ENCODE measurements at regions not wholly inside any gene's neighbourhood (a gene's known extent, or its start where the extent isn't known, plus 50 kb on each side); places are given as distances from the start of the nearest gene placed in this dataset.
"Not testable (repeated sequence)": the region's sequence is repeated elsewhere in the genome, so short reads cannot be mapped to it uniquely, and the experiment has no call there.

DNA sequence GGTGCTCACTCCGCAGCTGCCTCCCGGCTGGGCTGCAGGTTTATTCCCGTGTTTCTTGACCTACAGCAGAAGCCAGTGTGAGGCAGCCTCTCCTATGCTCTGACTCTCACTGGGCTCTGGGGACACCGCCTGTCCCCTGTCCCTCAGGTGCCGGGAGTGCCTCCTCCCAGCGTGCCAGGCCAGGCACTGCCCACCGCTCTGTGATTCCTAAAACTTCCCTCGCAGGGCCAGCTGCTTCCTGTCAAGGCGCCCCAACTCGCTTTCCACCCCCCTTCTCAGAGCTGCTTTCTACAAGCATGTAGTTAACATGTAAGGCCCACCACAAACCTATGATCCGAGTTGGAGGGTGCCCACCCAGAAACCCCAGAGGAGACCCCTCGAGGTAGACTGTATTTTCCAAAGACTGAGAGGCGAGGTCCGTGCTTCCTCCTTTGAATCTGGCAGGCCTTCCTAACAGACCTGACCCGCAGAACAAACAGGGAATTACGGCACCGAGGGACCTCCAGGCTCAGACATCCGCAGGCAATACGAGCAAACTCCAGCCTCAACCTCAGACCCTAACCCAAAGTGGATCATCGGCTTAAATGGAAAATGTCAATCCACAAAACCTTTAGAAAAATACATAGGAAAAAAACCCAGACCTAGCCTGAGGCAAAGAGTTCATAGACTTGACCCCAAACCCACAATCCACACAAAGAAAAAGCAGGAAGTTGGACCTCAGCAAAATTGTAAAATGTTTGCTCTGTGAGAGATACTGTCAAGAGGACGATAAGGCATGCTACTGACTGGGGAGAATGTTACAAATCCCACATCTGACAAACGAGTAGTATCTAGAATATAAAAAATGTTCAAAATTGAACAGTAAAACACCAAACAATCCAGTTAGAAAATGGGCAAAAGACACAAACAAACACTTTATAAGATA, 121.3 kb upstream of the IQSEC1 start:
- DNase-seq = no peak

GRCh38 chr3:13193320-13194284, 120.4 kb upstream of the IQSEC1 start:
- DNase-seq = no peak

DNA sequence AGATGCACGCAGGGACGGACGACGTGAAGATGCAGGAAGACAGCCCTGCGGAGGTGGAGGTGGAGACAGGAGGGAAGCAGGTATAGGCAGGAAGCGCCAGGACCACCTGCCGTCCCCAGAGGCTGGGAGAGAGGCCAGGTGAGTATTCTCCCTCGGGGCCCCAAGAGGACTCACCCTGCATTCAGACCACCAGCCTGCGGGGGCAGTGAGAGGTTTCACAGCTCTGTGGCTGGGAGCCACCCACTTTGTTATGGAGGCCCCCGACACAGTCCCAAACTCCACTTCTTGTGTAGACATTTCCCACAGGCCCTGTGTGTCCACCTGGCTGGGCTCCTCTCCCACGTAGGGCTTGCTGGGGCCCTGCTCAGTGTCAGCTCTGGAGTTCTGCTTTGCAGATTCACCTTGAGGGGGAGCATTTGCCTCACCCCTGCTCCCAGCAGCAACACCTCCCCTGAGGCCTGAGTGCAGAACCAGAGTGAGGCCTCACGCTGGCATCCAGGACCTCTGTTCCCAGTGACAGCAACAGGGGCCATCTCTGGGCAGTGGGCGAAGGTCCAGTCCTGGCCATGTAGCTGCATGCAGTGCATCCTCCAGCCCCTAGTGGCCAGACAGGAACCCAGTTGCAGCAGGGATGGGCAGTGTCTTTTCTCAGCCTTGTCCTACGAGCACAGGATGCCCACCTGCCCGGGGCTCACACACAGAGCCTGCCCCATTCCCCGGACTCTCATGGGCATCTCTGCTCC, 119.4 kb upstream of the IQSEC1 start:
- DNase-seq = no peak

- DNase-seq = no peak
Measured at GRCh38 chr3:13191016-13191415, 117.8 kb upstream of the IQSEC1 start.

DNA sequence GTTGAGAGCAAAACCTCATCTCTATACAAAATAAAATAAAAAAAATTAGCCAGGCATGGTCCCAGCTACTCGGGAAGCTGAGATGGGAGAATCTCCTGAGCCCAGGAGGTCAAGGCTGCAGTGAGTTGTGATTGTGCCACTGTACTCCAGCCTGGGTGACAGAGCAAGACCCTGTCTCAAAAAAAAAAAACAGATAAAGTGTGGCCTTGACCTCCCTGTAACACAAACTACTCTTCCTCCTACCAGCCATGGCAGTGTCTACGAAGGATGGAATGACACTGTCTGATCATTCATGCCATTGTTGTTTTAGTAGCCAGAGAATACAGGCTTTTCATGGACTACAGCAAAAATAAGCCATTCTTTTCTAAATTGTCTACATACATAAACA, 117.1 kb upstream of the IQSEC1 start:
- DNase-seq = no peak

GRCh38 chr3:13189639-13190377, 116.6 kb upstream of the IQSEC1 start:
- DNase-seq = no peak

- DNase-seq = no peak
Measured at GRCh38 chr3:13188975-13189374, 115.7 kb upstream of the IQSEC1 start.

DNA sequence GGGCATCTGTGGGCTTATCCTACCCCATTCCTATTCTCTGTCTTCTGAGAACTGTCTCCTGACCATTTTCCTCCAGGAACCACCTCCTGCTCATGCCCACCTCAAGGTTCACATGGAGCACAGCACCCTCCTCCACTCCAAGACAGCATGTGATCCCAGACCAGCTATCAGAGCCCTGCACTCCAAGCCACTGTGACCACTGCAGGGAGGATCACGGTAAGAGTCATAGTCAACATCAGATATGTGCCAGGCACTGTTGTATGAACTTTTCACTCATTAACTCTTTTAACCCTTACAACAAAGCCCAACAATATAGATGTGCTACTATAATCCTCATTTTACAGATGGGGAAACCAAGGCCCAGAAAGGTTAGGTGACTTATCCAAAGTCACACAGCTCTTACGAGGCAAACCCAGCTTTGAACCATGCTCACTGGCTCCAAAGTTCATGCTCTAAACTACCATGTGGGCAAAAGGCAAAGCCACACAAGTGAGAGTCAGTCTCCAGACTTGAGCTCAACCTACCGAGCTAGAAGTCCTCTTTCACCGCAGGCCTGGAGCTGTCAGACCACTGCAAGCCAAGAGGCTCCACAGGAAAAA, 115.1 kb upstream of the IQSEC1 start:
- no peak for DNase-seq

DNA sequence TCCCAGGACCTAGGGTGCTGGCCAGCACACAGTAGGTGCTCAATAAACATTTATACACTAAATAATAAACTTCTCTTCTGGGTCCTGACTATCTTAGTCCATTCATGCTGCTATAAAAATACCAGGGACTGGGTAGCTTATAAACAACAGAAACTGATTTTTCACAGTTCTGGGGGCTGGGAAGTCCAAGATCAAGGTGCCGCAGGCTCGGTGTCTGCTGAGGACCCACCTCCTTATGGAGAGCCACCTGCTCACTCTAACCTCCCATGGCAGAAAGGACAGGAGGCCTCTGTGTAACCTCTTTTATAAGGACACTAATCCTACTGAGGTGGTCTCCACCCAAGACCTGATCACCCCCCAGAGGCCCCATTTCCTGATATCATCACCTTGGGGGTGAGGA, 114.4 kb upstream of the IQSEC1 start:
- DNase-seq = no peak

- no peak for DNase-seq
Measured at GRCh38 chr3:13186435-13186815, 113.2 kb upstream of the IQSEC1 start.

GRCh38 chr3:13185737-13186434, 112.7 kb upstream of the IQSEC1 start:
- no peak for DNase-seq

GRCh38 chr3:13179582-13180210, 106.5 kb upstream of the IQSEC1 start:
- not testable (repeated sequence) for DNase-seq

DNA sequence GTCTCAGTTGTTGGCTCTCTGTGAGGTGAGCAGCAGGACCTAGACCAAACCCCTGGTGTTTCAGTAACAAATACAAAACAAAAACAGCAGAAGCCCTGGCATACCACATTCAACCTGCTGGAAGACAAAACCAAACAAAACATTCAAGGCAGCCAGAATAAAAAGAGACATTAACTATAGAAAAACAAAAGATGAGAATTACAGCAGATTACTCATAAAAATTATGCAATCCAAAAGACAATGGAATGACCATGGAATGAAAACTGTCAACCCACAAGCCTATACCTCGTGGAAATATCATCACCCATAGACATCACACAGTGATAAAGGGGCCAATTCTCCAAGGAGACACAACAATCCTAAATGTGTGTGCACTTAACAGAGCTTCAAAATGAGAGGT, 106.0 kb upstream of the IQSEC1 start:
- DNase-seq = no peak

DNA sequence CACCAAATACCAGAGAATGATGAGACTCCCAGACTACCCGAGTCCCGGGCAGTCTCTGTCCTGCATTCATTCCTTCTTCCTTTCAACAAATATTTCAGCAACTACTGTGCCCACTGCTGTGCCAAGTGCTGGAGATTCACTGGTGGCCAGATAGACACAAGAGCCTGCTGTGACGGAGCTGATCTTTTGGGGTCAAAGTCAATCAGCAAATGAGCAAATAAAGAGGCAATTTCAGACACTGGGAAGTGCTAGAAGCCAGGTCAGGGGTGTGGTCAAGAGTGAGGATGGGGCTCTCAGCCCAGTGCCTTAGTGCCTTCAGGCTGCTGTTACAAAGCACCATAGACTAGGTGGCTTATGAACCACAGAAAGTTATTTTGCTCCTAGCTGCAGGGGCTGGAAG, 104.9 kb upstream of the IQSEC1 start:
- no peak for DNase-seq

DNA sequence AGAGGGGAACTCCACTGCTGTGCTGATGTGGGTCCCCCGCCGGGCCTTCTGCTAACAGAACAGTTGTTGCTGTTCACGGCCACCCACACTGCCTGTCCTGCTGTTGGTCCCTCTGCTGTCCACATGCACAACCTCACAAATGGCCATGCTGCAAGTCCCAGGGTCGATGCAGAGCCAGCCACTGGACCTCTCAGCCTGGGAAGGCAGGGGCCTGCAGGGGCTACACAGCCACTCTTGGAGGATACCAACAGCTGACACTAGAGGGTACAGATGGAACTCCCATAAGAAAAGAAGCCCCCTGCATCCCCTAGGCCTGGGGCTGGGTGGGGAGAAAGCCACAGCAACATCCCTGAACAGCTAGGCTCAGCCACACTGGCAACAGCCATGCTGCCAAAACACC, 104.4 kb upstream of the IQSEC1 start:
- no peak for DNase-seq

GRCh38 chr3:13177236-13177635, 104.0 kb upstream of the IQSEC1 start:
- DNase-seq = no peak

DNA sequence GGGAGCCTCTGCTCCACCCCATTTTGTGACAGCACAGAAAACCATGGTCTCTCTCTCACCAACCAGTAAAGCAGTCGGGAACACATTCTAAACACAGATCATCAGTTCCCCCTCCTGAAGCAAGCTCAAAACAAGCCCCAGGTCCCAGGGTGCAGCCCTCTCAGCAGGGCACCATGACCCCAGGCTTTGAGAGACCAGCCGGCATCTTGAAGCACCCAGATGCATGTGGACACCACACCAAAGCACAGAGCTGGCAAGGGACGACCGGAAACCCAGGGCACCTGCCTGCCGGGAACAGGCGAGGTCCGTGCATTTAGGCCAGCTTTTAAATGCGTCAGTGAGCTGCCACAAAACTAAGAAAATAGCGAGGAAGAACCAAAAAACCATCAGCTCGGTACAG, 103.2 kb upstream of the IQSEC1 start:
- no peak for DNase-seq

GRCh38 chr3:13174803-13175135, 101.5 kb upstream of the IQSEC1 start:
- no peak for DNase-seq

DNA sequence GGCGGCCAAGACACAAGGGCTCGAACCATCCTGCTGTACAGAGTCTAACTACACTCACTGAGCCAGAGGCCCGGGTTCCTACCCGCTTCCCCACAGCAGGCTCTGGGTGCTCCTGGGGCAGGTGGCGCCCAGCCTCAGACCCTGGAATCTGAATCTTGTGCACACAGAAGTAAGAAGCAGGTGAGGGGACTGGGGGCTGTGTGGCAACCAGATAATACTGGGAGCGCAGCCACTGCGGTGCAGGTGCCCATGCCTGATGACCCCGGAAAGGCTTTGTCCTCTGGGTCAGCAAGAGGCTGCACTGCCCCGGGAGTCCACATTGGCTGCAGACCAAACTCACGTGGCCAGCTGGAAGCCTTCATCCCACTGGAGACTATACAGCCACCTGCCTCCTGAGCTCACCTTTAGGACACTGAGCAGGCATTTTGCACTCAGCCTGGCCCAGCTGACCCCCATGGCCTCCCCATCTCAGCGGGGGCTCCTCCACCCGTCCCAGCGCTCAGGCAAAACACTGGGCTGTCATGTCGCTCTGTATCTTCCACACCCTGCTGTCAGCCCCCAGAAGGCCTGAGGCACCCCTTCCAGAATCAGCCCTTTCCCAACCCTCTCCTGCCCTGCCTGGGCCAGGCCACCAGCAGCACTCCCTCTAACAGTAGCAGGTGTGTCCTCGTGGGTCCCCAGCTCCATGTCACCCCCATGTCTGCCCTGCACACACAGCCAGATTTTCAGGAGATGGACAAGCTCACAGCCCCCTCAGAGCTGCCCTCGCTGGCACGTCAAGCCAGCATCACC, 101.0 kb upstream of the IQSEC1 start:
- no peak for DNase-seq
